ENCODE measurements at regions not wholly inside any gene's neighbourhood (a gene's known extent, or its start where the extent isn't known, plus 50 kb on each side); places are given as distances from the start of the nearest gene placed in this dataset.

- H3K79me2 ChIP-seq (ENCODE audit: insufficient read depth, low read length), result no peaks in the 10 kb centered on the region
- H4K20me1 ChIP-seq (ENCODE audit: insufficient read depth, low read length, poor library complexity, severe bottlenecking), result no peaks in the 10 kb centered on the region
- H3K36me3 ChIP-seq (ENCODE audit: insufficient read depth, low read length), result no peaks in the 10 kb centered on the region
- TF ChIP-seq, protein P1, sequence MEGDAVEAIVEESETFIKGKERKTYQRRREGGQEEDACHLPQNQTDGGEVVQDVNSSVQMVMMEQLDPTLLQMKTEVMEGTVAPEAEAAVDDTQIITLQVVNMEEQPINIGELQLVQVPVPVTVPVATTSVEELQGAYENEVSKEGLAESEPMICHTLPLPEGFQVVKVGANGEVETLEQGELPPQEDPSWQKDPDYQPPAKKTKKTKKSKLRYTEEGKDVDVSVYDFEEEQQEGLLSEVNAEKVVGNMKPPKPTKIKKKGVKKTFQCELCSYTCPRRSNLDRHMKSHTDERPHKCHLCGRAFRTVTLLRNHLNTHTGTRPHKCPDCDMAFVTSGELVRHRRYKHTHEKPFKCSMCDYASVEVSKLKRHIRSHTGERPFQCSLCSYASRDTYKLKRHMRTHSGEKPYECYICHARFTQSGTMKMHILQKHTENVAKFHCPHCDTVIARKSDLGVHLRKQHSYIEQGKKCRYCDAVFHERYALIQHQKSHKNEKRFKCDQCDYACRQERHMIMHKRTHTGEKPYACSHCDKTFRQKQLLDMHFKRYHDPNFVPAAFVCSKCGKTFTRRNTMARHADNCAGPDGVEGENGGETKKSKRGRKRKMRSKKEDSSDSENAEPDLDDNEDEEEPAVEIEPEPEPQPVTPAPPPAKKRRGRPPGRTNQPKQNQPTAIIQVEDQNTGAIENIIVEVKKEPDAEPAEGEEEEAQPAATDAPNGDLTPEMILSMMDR (conservative IDR thresholded peaks at IDR 0.05; ENCODE audit: low read length), result no peak
- TF ChIP-seq EZH2phosphoT487 (IDR thresholded peaks at IDR 0.05; ENCODE audit: borderline replicate concordance), result no peak
- H3K9me3 ChIP-seq (ENCODE audit: insufficient read depth, low read depth, low read length), result no peaks in the 10 kb centered on the region
- H3K4me1 ChIP-seq (ENCODE audit: insufficient read depth, low read length, poor library complexity, severe bottlenecking), result no peaks in the 10 kb centered on the region
- no peak overlapping the region for H2AFZ ChIP-seq (ENCODE audit: low read length)
- H3K4me2 ChIP-seq (ENCODE audit: low read depth, low read length, poor library complexity, severe bottlenecking), result no peak overlapping the region
- no peak overlapping the region for H3K9ac ChIP-seq (ENCODE audit: low read depth, low read length, poor library complexity, severe bottlenecking)
- no peaks in the 10 kb centered on the region for H3F3A ChIP-seq (ENCODE audit: low read depth)
- H3K9me2 ChIP-seq (replicated peaks; ENCODE audit: low read depth, low read length), result no peaks in the 10 kb centered on the region
- H3K4me3 ChIP-seq (ENCODE audit: low read length, poor library complexity, severe bottlenecking), result no peak overlapping the region
- H3K27me3 ChIP-seq (ENCODE audit: insufficient read depth, low read length, poor library complexity, severe bottlenecking), result no peaks in the 10 kb centered on the region
Measured at GRCh38 chr2:133654949-133655348, 86.7 kb upstream of the NCKAP5 start.

- TF ChIP-seq, protein P1 (conservative IDR thresholded peaks at IDR 0.05; ENCODE audit: low read length), result no peak
- no peak for TF ChIP-seq EZH2phosphoT487 (IDR thresholded peaks at IDR 0.05; ENCODE audit: borderline replicate concordance)
- Histone ChIP-seq H2AFZ (ENCODE audit: low read length) (no peak overlapping the region), H3K9me2 (replicated peaks; ENCODE audit: low read depth, low read length) (no peaks in the 10 kb centered on the region), H3K4me2 (ENCODE audit: low read depth, low read length, poor library complexity, severe bottlenecking) (no peak overlapping the region), H4K20me1 (ENCODE audit: insufficient read depth, low read length, poor library complexity, severe bottlenecking) (no peaks in the 10 kb centered on the region), H3K4me1 (ENCODE audit: insufficient read depth, low read length, poor library complexity, severe bottlenecking) (no peaks in the 10 kb centered on the region), H3K9ac (ENCODE audit: low read depth, low read length, poor library complexity, severe bottlenecking) (no peak overlapping the region), H3K4me3 (ENCODE audit: low read length, poor library complexity, severe bottlenecking) (no peak overlapping the region), H3K79me2 (ENCODE audit: insufficient read depth, low read length) (no peaks in the 10 kb centered on the region), H3K9me3 (ENCODE audit: insufficient read depth, low read depth, low read length) (no peaks in the 10 kb centered on the region), H3K27me3 (ENCODE audit: insufficient read depth, low read length, poor library complexity, severe bottlenecking) (no peaks in the 10 kb centered on the region), H3F3A (ENCODE audit: low read depth) (no peaks in the 10 kb centered on the region), H3K36me3 (ENCODE audit: insufficient read depth, low read length) (no peaks in the 10 kb centered on the region)
Measured at GRCh38 chr2:133655610-133656009, 87.3 kb upstream of the NCKAP5 start.

DNA sequence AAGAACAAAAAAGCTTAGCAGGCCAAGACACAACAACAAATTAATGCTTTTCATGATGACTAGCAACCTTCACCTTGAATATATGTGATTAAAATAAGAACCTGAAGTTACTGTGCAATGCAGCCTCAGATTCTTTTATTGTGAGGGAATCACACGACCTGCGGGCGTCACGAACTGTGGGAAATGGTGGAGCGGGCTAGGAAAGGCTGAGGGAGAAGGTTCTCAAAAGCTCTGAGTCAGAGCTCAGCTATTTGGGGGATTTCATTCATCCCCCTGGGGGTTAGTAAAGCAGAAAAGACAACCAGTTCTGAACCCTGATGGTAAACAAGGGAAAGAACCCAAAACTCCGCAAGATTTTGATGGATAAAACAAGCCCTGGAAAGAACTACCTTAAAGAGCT is 89.3 kb upstream of the NCKAP5 start:
- no peak overlapping the region for H3K4me3 ChIP-seq (ENCODE audit: low read length, poor library complexity, severe bottlenecking)
- no peak overlapping the region for H3K9ac ChIP-seq (ENCODE audit: low read depth, low read length, poor library complexity, severe bottlenecking)
- no peaks in the 10 kb centered on the region for H3K9me2 ChIP-seq (replicated peaks; ENCODE audit: low read depth, low read length)
- no peak for TF ChIP-seq EZH2phosphoT487 (IDR thresholded peaks at IDR 0.05; ENCODE audit: borderline replicate concordance)
- TF ChIP-seq, protein P1 (conservative IDR thresholded peaks at IDR 0.05; ENCODE audit: low read length), result no peak
- H4K20me1 ChIP-seq (ENCODE audit: insufficient read depth, low read length, poor library complexity, severe bottlenecking), result no peaks in the 10 kb centered on the region
- H2AFZ ChIP-seq (ENCODE audit: low read length), result no peak overlapping the region
- H3K9me3 ChIP-seq (ENCODE audit: insufficient read depth, low read depth, low read length), result no peaks in the 10 kb centered on the region
- H3K27me3 ChIP-seq (ENCODE audit: insufficient read depth, low read length, poor library complexity, severe bottlenecking), result no peaks in the 10 kb centered on the region
- no peak overlapping the region for H3K4me2 ChIP-seq (ENCODE audit: low read depth, low read length, poor library complexity, severe bottlenecking)
- H3F3A ChIP-seq (ENCODE audit: low read depth), result no peaks in the 10 kb centered on the region
- H3K36me3 ChIP-seq (ENCODE audit: insufficient read depth, low read length), result no peaks in the 10 kb centered on the region
- H3K4me1 ChIP-seq (ENCODE audit: insufficient read depth, low read length, poor library complexity, severe bottlenecking), result no peaks in the 10 kb centered on the region
- no peaks in the 10 kb centered on the region for H3K79me2 ChIP-seq (ENCODE audit: insufficient read depth, low read length)

Measured in Loucy (cell line).